Amygdala (tissue), 56 donors: ENCODE measurements at regions not wholly inside any gene's neighbourhood (a gene's known extent, or its start where the extent isn't known, plus 50 kb on each side); places are given as distances from the start of the nearest gene placed in this dataset.

Experiments used
- DNase-seq, 56 donors: peaks; one replicate each; lab custom pipeline; 2025; lab: John Stamatoyannopoulos, UW

- no peak for DNase-seq
Measured at GRCh38 chr4:95599777-95600400, 51.1 kb upstream of the UNC5C start.
